ENCODE measurements at regions not wholly inside any gene's neighbourhood (a gene's known extent, or its start where the extent isn't known, plus 50 kb on each side); places are given as distances from the start of the nearest gene placed in this dataset.

GRCh38 chr11:29578806-29579205 lies 438.0 kb downstream of the KCNA4 start:
- H3K4me3 ChIP-seq (ENCODE audit: low read depth, low read length), result no peak overlapping the region
- TF ChIP-seq CTCF (IDR thresholded peaks at IDR 0.05; ENCODE audit: borderline replicate concordance, insufficient read depth, low read depth, low read length), result no peak

- TF ChIP-seq CTCF (IDR thresholded peaks at IDR 0.05; ENCODE audit: borderline replicate concordance, insufficient read depth, low read depth, low read length), result no peak
Measured at GRCh38 chr11:29564486-29564885, 452.3 kb downstream of the KCNA4 start.

GRCh38 chr11:29562183-29562582 lies 454.6 kb downstream of the KCNA4 start:
- no peak for TF ChIP-seq CTCF (IDR thresholded peaks at IDR 0.05; ENCODE audit: borderline replicate concordance, insufficient read depth, low read depth, low read length)
- H3K4me3 ChIP-seq (ENCODE audit: low read depth, low read length), result no peak overlapping the region

More at GRCh38 chr11:29564486-29564885, 452.3 kb downstream of the KCNA4 start:
- H3K4me3 ChIP-seq (ENCODE audit: low read depth, low read length), result no peak overlapping the region

- TF ChIP-seq CTCF (IDR thresholded peaks at IDR 0.05; ENCODE audit: borderline replicate concordance, insufficient read depth, low read depth, low read length), result no peak
- H3K4me3 ChIP-seq (ENCODE audit: low read depth, low read length), result no peak overlapping the region
Measured at GRCh38 chr11:29553990-29554389, 462.8 kb downstream of the KCNA4 start.

GRCh38 chr11:29538339-29539036 lies 478.3 kb downstream of the KCNA4 start:
- TF ChIP-seq CTCF (IDR thresholded peaks at IDR 0.05; ENCODE audit: borderline replicate concordance, insufficient read depth, low read depth, low read length), result no peak
- H3K4me3 ChIP-seq (ENCODE audit: low read depth, low read length), result no peak overlapping the region

GRCh38 chr11:29534836-29535235 lies 482.0 kb downstream of the KCNA4 start:
- TF ChIP-seq CTCF (IDR thresholded peaks at IDR 0.05; ENCODE audit: borderline replicate concordance, insufficient read depth, low read depth, low read length), result no peak
- H3K4me3 ChIP-seq (ENCODE audit: low read depth, low read length), result no peak overlapping the region

GRCh38 chr11:29530961-29531360 lies 485.9 kb downstream of the KCNA4 start:
- no peak for TF ChIP-seq CTCF (IDR thresholded peaks at IDR 0.05; ENCODE audit: borderline replicate concordance, insufficient read depth, low read depth, low read length)
- no peak overlapping the region for H3K4me3 ChIP-seq (ENCODE audit: low read depth, low read length)
